Spinal cord (tissue), 9 donors: ENCODE measurements at regions not wholly inside any gene's neighbourhood (a gene's known extent, or its start where the extent isn't known, plus 50 kb on each side); places are given as distances from the start of the nearest gene placed in this dataset.
"Not testable (repeated sequence)": the region's sequence is repeated elsewhere in the genome, so short reads cannot be mapped to it uniquely, and the experiment has no call there.

Experiments
- DNase-seq, 6 donors: peaks; one replicate each; pipeline versions ENCODE4 v3.0.0 to v3.0.0-alpha.2; 2013 to 2015; ENCODE audit warnings: low spot score in 6 of 6, low read depth in 4 of 6
- H3K27ac ChIP-seq: one replicate; pipeline ENCODE4 v1.5.1; 2013; ENCODE audit warnings: low read depth, low read length, control low read depth
- H3K27me3 ChIP-seq: one replicate; pipeline ENCODE4 v1.6.1; 2013; ENCODE audit warnings: low read length; ENCODE audit not compliant: control insufficient read depth, insufficient read depth
- H3K36me3 ChIP-seq: one replicate; pipeline ENCODE4 v1.6.1; 2013; ENCODE audit warnings: low read length; ENCODE audit not compliant: control insufficient read depth, insufficient read depth
- H3K4me1 ChIP-seq: one replicate; pipeline ENCODE4 v1.6.1; 2013; ENCODE audit warnings: low read length; ENCODE audit not compliant: control insufficient read depth, insufficient read depth
- H3K4me3 ChIP-seq: one replicate; pipeline ENCODE4 v1.5.1; 2013; ENCODE audit warnings: low read depth, low read length, control low read depth
- H3K9me3 ChIP-seq: one replicate; pipeline ENCODE4 v1.6.1; 2013; ENCODE audit warnings: low read length; ENCODE audit not compliant: control insufficient read depth, insufficient read depth
- WGBS: methylation state at CpG from one replicate; pipeline ENCODE4 v1.1.5; 2013; ENCODE audit warnings: missing lambda C conversion rate; ENCODE audit not compliant: insufficient coverage; 5-methylcytosine and 5-hydroxymethylcytosine counted together
- donor health status: healthy.

DNA sequence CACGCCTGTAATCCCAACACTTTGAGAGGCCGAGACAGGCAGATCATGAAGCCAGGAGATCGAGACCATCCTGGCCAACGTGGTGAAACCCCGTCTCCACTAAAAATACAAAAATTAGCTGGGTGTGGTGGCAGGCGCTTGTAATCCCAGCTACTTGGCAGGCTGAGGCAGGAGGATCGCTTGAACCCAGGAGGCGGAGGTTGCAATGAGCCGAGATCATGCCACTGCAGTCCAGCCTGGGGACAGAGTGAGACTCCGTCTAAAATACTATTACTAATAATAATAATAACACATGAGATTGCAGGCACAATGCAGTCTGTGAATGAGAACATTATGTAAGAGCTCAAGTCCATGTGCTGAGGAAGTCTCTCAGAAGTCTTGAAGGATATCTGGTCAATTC is 1684.4 kb downstream of the SPATA31A7 start:
- H3K36me3 ChIP-seq, H3K4me3 ChIP-seq, H3K27me3 ChIP-seq, H3K4me1 ChIP-seq, H3K27ac ChIP-seq, DNase-seq, H3K9me3 ChIP-seq: not testable (repeated sequence)
- WGBS: 79% methylated on average over 6 of the region's 10 CpGs

DNA sequence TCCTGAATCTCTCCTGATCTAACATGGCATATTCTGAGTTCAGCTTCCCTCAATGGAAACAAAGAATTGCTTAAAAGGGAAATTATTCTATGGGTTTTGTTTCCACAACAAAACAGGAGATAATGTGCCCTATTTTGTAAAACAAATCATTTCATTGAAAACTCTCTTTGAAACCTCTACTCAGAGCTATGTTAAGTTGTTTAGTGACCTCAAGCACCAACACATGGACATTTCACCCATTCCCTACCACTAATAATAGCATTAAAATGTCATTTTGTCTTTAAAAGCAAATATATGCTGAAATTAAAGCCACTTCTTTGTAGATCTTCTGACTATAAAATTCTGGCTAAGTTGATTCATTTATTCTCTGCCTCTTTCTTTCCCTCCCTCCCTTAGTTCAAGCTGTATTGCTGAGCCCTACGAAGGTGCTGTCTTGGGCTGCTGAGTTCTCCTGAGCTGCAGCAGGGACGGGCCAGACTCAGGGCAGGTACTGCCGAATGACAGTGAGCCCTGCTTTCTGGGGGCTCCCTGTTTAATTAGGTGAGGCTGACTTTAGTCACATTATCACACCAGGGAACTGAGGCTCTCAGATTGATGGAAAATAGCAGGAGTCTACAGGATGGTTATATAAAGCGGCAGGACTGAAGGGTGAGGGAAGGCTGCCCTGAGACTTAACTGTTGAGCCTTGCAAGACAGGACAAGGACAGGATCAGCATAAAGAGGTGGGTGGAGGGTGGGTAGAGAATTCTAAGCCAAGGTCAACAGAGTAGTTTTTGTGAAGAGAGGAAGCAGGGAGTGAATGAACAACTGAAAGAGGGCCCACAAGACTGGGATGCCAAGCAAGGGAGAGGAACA is 1685.1 kb downstream of the SPATA31A7 start:
- DNase-seq, H3K27me3 ChIP-seq, H3K36me3 ChIP-seq, H3K27ac ChIP-seq, H3K4me1 ChIP-seq, H3K9me3 ChIP-seq, H3K4me3 ChIP-seq: not testable (repeated sequence)
- 62% methylated on average over 1 of the region's 4 CpGs for WGBS

DNA sequence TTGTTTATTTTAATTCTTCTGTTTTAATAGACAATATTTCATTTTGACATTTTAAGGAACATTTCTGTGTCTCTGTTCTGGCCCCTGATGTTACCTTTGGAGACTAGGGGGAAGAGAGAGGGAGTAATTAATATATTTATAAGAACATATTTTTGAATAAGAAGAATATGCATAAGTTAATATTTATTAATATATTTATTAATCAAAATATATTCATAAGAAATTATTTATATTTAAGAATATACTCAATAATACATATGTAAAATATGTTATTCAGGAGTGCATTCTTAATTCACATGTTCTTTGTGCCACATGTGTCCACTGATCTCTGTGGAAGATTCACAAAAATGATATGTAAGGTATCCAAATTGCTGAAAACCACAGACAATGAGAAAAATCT is 1687.7 kb downstream of the SPATA31A7 start:
- not testable (repeated sequence) for H3K27me3 ChIP-seq, DNase-seq, H3K36me3 ChIP-seq, H3K9me3 ChIP-seq, H3K27ac ChIP-seq, H3K4me3 ChIP-seq, H3K4me1 ChIP-seq

DNA sequence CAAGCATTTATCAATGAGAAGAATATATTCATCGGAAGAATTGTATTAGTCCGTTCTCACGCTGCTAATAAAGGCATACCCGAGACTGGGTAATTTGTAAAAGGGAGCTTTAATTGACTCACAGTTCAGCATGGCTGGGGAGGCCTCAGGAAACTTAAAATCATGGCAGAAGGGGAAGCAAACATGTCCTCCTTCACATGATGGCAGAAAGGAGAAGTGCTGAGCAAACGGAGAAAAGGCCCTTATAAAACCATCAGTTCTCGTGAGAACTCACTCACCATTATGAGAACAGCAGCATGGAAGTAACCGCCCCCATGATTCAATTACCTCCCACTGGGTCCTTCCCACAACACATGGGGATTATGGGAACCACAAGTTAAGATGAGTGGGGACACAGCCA is 1688.2 kb downstream of the SPATA31A7 start:
- not testable (repeated sequence) for H3K36me3 ChIP-seq, H3K4me1 ChIP-seq, H3K27me3 ChIP-seq, DNase-seq, H3K9me3 ChIP-seq, H3K27ac ChIP-seq, H3K4me3 ChIP-seq
- WGBS: 63% methylated on average over 2 of the region's 7 CpGs

DNA sequence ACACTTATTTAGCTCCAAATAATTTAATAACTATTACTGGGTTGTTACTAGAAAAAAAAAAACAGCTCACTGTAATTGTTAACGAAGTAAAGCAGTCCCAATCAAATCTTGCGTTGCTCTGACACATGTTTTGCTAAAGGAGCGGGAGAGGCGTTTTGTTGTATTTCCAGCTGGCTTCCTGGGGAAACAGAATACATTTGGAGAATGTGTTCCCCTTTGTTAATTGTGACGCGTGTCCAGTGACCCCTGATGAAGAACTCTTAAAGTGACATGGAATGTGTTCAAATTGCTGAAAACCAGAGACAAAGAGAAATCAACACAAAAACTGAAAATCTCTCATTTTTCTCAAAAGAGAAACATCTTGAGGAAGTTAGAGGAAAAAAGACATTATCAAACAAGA is 1690.6 kb downstream of the SPATA31A7 start:
- not testable (repeated sequence) for H3K27ac ChIP-seq, H3K9me3 ChIP-seq, H3K36me3 ChIP-seq, H3K4me1 ChIP-seq, H3K27me3 ChIP-seq, H3K4me3 ChIP-seq
- WGBS: 19% methylated on average over 4 of the region's 6 CpGs
- peak in 1 of 6 donors; percentile 18 for DNase-seq

DNA sequence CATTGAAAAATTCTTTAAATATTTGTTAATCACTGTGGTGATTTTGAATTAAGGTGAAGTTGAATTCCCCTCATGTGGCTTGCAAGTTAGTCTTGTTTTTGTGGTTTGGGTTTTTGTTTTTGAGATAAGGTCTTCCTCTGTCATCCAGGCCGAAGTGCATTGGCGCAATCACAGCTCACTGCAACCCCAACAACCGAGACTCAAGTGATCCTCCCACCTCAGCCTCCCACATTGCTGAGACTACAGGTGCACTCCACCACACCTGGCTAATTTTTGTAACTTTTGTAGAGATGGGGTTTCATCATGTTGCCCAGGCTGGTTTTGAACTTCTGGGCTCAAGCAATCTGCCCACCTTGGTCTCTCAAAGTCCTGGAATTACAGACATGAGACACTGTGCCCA is 1691.1 kb downstream of the SPATA31A7 start:
- H3K27ac ChIP-seq, H3K4me3 ChIP-seq, DNase-seq, H3K27me3 ChIP-seq, H3K9me3 ChIP-seq, H3K4me1 ChIP-seq, H3K36me3 ChIP-seq: not testable (repeated sequence)
- 60% methylated on average over 1 of the region's 3 CpGs for WGBS

DNA sequence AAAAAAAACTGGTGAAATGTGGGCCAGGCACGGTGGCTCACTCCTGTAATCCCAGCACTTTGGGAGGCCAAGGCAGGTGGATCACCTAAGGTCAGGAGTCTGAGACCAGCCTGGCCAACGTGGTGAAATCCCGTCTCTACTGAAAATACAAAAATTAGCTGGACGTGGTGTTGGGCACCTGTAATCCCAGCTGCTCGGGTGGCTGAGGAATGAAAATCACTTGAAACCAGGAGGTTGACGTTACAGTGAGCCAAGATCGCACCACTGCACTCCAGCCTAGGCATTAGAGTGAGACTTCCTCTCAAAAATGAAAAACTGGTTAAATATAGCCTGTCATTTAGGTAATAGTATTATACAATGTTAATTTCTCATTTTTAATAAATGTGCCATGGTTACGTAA is 1692.0 kb downstream of the SPATA31A7 start:
- H3K9me3 ChIP-seq, H3K4me1 ChIP-seq, H3K4me3 ChIP-seq, H3K27me3 ChIP-seq, DNase-seq, H3K36me3 ChIP-seq, H3K27ac ChIP-seq: not testable (repeated sequence)
- WGBS: 92% methylated on average over 6 of the region's 8 CpGs

DNA sequence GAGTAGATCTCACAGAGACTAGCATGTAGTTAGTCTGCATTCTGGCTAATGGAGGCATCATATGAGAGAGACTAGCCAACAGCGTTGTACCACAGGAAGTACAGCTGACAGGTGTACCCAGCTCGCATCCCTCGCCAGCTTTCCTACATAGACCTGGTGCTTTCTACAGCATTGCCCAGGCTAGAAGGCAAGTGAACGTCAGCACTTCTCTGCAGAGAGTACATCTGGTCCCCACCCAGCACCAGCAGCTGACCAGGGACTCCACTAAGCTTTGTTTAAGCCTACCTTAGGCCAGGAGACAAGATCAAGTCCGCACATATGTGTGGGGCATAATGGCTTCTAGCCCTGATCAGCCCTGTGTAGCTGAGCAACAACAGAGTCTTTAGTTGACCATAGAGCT is 1692.9 kb downstream of the SPATA31A7 start:
- not testable (repeated sequence) for H3K36me3 ChIP-seq, H3K4me3 ChIP-seq, H3K27ac ChIP-seq, H3K27me3 ChIP-seq, DNase-seq, H3K4me1 ChIP-seq, H3K9me3 ChIP-seq
- WGBS: 97% methylated on average over 3 of the region's 5 CpGs

DNA sequence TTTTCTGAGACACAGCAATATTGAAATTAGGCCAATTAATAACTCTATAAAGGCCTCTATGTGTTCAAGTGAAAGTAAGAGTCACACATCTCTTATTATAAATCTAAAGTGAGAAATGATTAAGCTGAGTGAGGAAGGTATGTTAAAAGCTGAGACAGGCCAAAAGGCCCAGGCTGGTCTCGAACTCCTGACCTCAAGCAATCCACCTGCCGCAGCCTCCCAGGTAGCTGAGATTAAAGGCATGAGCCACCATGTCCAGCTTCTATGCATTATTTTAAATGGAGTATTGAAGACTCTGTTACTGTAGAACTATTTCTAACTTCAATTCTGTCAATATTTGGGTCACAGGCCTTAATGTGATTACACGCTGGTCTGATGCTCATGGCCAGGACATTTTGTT is 1706.9 kb downstream of the SPATA31A7 start:
- H3K36me3 ChIP-seq, H3K4me3 ChIP-seq, H3K27ac ChIP-seq, DNase-seq, H3K27me3 ChIP-seq, H3K9me3 ChIP-seq, H3K4me1 ChIP-seq: not testable (repeated sequence)
- no CpG with 5 or more reads among the region's 3 CpGs for WGBS

DNA sequence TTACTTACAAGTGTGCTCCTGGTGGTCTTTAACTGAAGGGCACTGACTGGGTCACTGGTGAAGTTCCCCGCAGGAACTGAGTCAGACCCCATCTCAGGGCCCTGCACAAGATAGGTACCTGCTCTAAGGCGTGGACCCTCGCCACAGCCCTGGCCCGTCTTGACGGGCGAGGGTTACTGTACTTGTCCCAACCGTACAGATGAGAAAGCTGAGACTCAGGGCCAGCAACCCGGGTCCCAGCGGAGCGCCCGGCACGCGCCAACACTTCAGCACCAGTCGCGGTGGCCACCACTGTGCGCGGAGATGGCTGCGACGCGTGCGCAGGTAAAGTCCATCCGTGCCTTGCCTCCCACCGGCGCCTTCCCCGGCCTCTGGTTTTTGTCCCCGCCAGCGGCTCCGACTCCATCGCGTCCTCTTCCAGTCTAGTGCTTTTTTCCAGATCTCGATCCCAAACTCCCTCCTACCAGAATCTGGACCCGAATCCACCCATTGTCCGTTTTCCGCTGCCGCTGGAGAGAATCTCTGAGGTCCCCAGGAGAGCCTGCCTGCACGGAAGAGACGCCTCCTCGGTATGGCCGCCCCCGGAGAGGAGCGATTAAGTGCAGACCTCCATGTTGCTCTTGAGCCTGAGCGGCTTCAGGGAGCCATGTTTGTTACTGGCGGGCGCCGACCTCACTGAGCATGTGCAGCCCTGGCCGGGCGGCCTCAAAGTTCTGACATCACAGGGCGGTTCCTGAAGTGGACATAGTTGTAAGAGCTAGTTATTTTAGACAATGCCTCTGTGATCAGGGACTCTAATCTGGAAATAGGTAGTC is 1707.8 kb downstream of the SPATA31A7 start:
- Histone ChIP-seq H3K4me3 (peak overlapping the region; percentile 38), H3K27ac (peak overlapping the region; percentile 67)
- DNase-seq: peak in 5 of 6 donors; percentile 8 to 77 (median 57)
- not testable (repeated sequence) for H3K4me1 ChIP-seq, H3K36me3 ChIP-seq, H3K27me3 ChIP-seq, H3K9me3 ChIP-seq
- no CpG with 5 or more reads among the region's 48 CpGs for WGBS
